H9 (cell line): ENCODE measurements at regions not wholly inside any gene's neighbourhood (a gene's known extent, or its start where the extent isn't known, plus 50 kb on each side); places are given as distances from the start of the nearest gene placed in this dataset.

ENCODE experiments used
- DNase-seq: peaks from one replicate; pipeline ENCODE4 v3.0.0-alpha.2; 2017
- H2AFZ ChIP-seq: one replicate; pipeline ENCODE4 v1.6.1; 2013; ENCODE audit warnings: mild to moderate bottlenecking, low read length, control low read depth, moderate library complexity
- H2AK5ac ChIP-seq: 2 replicates; pipeline ENCODE4 v1.6.1; 2013; ENCODE audit warnings: low read length, control low read depth, mixed read lengths; ENCODE audit not compliant: insufficient read length
- H2BK120ac ChIP-seq: one replicate; pipeline ENCODE4 v1.6.1; 2013; ENCODE audit warnings: low read depth, mild to moderate bottlenecking, low read length, control low read depth, inconsistent platforms; ENCODE audit not compliant: poor library complexity, severe bottlenecking
- H2BK12ac ChIP-seq: 2 replicates; pipeline ENCODE4 v1.6.1; 2013; ENCODE audit warnings: low read length, control low read depth, mixed read lengths, low read depth; ENCODE audit not compliant: insufficient read length
- H2BK15ac ChIP-seq: 2 replicates; pipeline ENCODE4 v1.6.1; 2013; ENCODE audit warnings: low read depth, low read length, control low read depth
- H2BK20ac ChIP-seq: one replicate; pipeline ENCODE4 v1.6.1; 2013; ENCODE audit warnings: low read depth, mild to moderate bottlenecking, low read length, control low read depth, inconsistent platforms; ENCODE audit not compliant: poor library complexity, severe bottlenecking
- H2BK5ac ChIP-seq: 2 replicates; pipeline ENCODE4 v1.6.1; 2013; ENCODE audit warnings: low read length, control low read depth, mixed read lengths; ENCODE audit not compliant: insufficient read length
- H3K14ac ChIP-seq: 2 replicates; pipeline ENCODE4 v1.6.1; 2013; ENCODE audit warnings: low read length, control low read depth; ENCODE audit not compliant: insufficient read depth
- H3K18ac ChIP-seq: 2 replicates; pipeline ENCODE4 v1.6.1; 2013; ENCODE audit warnings: low read depth, mild to moderate bottlenecking, mixed read lengths, low read length, control low read depth; ENCODE audit not compliant: insufficient read length
- H3K23ac ChIP-seq: 2 replicates; pipeline ENCODE4 v1.6.1; 2013; ENCODE audit warnings: low read length, control low read depth, mixed read lengths, low read depth; ENCODE audit not compliant: insufficient read length
- H3K23me2 ChIP-seq: 2 replicates; pipeline ENCODE4 v1.6.1; 2013; ENCODE audit warnings: low read depth, mild to moderate bottlenecking, mixed read lengths, low read length, control low read depth; ENCODE audit not compliant: insufficient read length, poor library complexity, severe bottlenecking
- H3K27ac ChIP-seq: 2 replicates; pipeline ENCODE4 v1.5.1; 2013; ENCODE audit warnings: low read length, control low read depth, mixed read lengths, low read depth; ENCODE audit not compliant: insufficient read length
- H3K27me3 ChIP-seq: 2 replicates; pipeline ENCODE4 v1.6.1; 2013; ENCODE audit warnings: low read length, control low read depth, inconsistent platforms; ENCODE audit not compliant: insufficient read depth
- H3K4ac ChIP-seq: 2 replicates; pipeline ENCODE4 v1.6.1; 2013; ENCODE audit warnings: low read depth, mild to moderate bottlenecking, control low read depth, inconsistent platforms, low read length, moderate library complexity
- H3K4me1 ChIP-seq: 2 replicates; pipeline ENCODE4 v1.6.1; 2013; ENCODE audit warnings: low read length, control low read depth, inconsistent platforms; ENCODE audit not compliant: insufficient read depth
- H3K4me2 ChIP-seq: 2 replicates; pipeline ENCODE4 v1.6.1; 2013; ENCODE audit warnings: low read length, control low read depth, mixed read lengths; ENCODE audit not compliant: insufficient read length, insufficient read depth
- H3K56ac ChIP-seq: 2 replicates; pipeline ENCODE4 v1.6.1; 2013; ENCODE audit warnings: low read depth, mild to moderate bottlenecking, mixed read lengths, low read length, control low read depth; ENCODE audit not compliant: insufficient read length
- H3K79me1 ChIP-seq: 2 replicates; pipeline ENCODE4 v1.6.1; 2013; ENCODE audit warnings: low read depth, mild to moderate bottlenecking, moderate library complexity, low read length, control low read depth, inconsistent platforms; ENCODE audit not compliant: insufficient read depth, poor library complexity, severe bottlenecking
- H3K79me2 ChIP-seq: 2 replicates; pipeline ENCODE4 v1.6.1; 2013; ENCODE audit warnings: low read length, control low read depth, inconsistent platforms; ENCODE audit not compliant: insufficient read depth
- H3K9ac ChIP-seq: 2 replicates; pipeline ENCODE4 v1.6.1; 2013; ENCODE audit warnings: low read length, control low read depth, mixed read lengths; ENCODE audit not compliant: insufficient read length; ENCODE audit errors: extremely low read depth
- H3K9me3 ChIP-seq: one replicate; pipeline ENCODE4 v1.6.1; 2013; ENCODE audit warnings: low read depth, low read length, inconsistent platforms; ENCODE audit not compliant: control insufficient read depth
- H3T11ph ChIP-seq: one replicate; pipeline ENCODE4 v1.6.1; 2013; ENCODE audit warnings: mild to moderate bottlenecking, low read length, control low read depth, inconsistent platforms
- H4K20me1 ChIP-seq: one replicate; pipeline ENCODE4 v1.6.1; 2013; ENCODE audit not compliant: control insufficient read depth, insufficient read length, insufficient read depth
- H4K5ac ChIP-seq: 2 replicates; pipeline ENCODE4 v1.6.1; 2013; ENCODE audit warnings: low read depth, mild to moderate bottlenecking, mixed read lengths, low read length, control low read depth; ENCODE audit not compliant: insufficient read length
- H4K8ac ChIP-seq: replicated peaks from 2 replicates; pipeline ENCODE4 v1.6.1; 2013; ENCODE audit warnings: low read length, control low read depth, mixed read lengths, low read depth; ENCODE audit not compliant: insufficient read length
- H4K91ac ChIP-seq: 2 replicates; pipeline ENCODE4 v1.6.1; 2013; ENCODE audit warnings: low read depth, mild to moderate bottlenecking, moderate library complexity, mixed read lengths, low read length, control low read depth; ENCODE audit not compliant: insufficient read length
- H3K27ac Mint-ChIP-seq, 3 experiments: 2 replicates in 2 of 3; 3 replicates in 1 of 3; pipeline ENCODE4 v1.8.0; 2020 to 2021; ENCODE audit warnings: mixed read lengths in 3 of 3, mild to moderate bottlenecking in 1 of 3, moderate library complexity in 1 of 3
- H3K27me3 Mint-ChIP-seq: 2 replicates; pipeline ENCODE4 v1.8.0; 2021; ENCODE audit warnings: low read depth, mild to moderate bottlenecking, moderate library complexity, mixed read lengths
- H3K36me3 Mint-ChIP-seq, 3 experiments: 2 replicates in 2 of 3; 3 replicates in 1 of 3; pipeline ENCODE4 v1.8.0; 2020 to 2021; ENCODE audit warnings: low read depth in 3 of 3, mixed read lengths in 3 of 3; ENCODE audit not compliant: insufficient read depth in 1 of 3
- H3K4me1 Mint-ChIP-seq, 2 experiments: 2 replicates each; pipeline ENCODE4 v1.8.0; 2020; ENCODE audit warnings: mixed read lengths in 2 of 2
- H3K4me3 Mint-ChIP-seq, 2 experiments: 2 replicates in 1 of 2; 3 replicates in 1 of 2; pipeline ENCODE4 v1.8.0; 2020 to 2021; ENCODE audit warnings: mild to moderate bottlenecking in 2 of 2, mixed read lengths in 2 of 2, moderate library complexity in 1 of 2
- H3K9me3 Mint-ChIP-seq, 2 experiments: 2 replicates in 1 of 2; 3 replicates in 1 of 2; pipeline ENCODE4 v1.8.0; 2020; ENCODE audit warnings: mild to moderate bottlenecking in 2 of 2, mixed read lengths in 2 of 2, moderate library complexity in 1 of 2
- WGBS: extraction: QIAGEN DNeasy Blood & Tissue Kit; methylation state at CpG from one replicate; pipeline ENCODE4 v1.1.7; 2013; ENCODE audit warnings: missing lambda C conversion rate, low lambda C conversion rate, mixed read lengths; ENCODE audit not compliant: insufficient read length; ENCODE audit errors: extremely low coverage; 5-methylcytosine and 5-hydroxymethylcytosine counted together
- TF ChIP-seq, protein P1 (sequence below): fragments of 200-600 bp; sonication (generic); conservative IDR thresholded peaks from 3 replicates; pipeline ENCODE4 v1.8.0; 2021; ENCODE audit warnings: antibody characterized with exemption, mild to moderate bottlenecking

DNA sequence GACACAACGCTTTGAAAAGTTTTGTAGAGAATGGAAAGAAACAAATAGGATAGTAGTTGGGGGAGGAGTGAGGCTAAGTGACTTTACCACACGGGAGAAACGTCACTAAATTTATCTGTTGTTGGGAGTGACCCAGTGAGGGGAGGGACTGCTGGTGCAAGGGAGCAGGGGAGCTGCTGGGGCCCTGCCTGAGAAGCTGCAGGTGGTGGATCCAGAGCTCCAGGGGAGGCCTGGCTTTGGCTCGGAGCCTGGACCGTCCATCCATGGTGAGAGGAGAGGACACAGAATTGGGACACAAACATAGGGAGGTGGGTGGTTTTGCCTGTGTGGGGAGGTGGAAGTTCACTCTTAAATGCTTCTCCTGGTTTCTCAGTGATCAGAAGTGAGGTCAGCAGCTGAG, 107.6 kb downstream of the GOSR1 start:
- Histone ChIP-seq H2BK20ac (no peak overlapping the region), H4K8ac (no peak overlapping the region), H3K9me3 (no peaks in the 10 kb centered on the region), H3K4ac (no peak overlapping the region), H3K23me2 (no peaks in the 10 kb centered on the region), H2BK120ac (no peak overlapping the region), H2AFZ (no peak overlapping the region), H4K5ac (no peak overlapping the region), H3K79me1 (no peaks in the 10 kb centered on the region), H3K4me1 (no peaks in the 10 kb centered on the region), H3K79me2 (no peaks in the 10 kb centered on the region), H2BK5ac (no peak overlapping the region), H3K14ac (no peak overlapping the region), H3K56ac (no peak overlapping the region), H2BK15ac (no peak overlapping the region), H3K27ac (no peak overlapping the region), H3T11ph (no peak overlapping the region), H3K27me3 (no peaks in the 10 kb centered on the region), H3K9ac (no peak overlapping the region), H4K20me1 (no peaks in the 10 kb centered on the region), H3K4me2 (no peak overlapping the region), H2AK5ac (no peak overlapping the region), H4K91ac (no peak overlapping the region), H2BK12ac (no peak overlapping the region), H3K23ac (no peak overlapping the region), H3K18ac (no peak overlapping the region)
- Mint-ChIP-seq H3K36me3 (0 out of 7 replicates have a peak, but pooled peaks cover 0 to 3% (median 0%) of the 10 kb centered on the region in 3 experiments), H3K27ac (no peak overlapping the region), H3K9me3 (peaks cover 0 to 6% of the 10 kb centered on the region in 2 experiments; a peak in 1 of 5 replicates), H3K27me3 (peaks cover 2% of the 10 kb centered on the region; the same call in 1 of the 2 replicates), H3K4me3 (no peak overlapping the region), H3K4me1 (peaks cover 4% of the 10 kb centered on the region in 2 experiments)
- DNase-seq = no peak
- WGBS = no CpG with 5 or more reads among the region's 5 CpGs
- TF ChIP-seq, protein P1, sequence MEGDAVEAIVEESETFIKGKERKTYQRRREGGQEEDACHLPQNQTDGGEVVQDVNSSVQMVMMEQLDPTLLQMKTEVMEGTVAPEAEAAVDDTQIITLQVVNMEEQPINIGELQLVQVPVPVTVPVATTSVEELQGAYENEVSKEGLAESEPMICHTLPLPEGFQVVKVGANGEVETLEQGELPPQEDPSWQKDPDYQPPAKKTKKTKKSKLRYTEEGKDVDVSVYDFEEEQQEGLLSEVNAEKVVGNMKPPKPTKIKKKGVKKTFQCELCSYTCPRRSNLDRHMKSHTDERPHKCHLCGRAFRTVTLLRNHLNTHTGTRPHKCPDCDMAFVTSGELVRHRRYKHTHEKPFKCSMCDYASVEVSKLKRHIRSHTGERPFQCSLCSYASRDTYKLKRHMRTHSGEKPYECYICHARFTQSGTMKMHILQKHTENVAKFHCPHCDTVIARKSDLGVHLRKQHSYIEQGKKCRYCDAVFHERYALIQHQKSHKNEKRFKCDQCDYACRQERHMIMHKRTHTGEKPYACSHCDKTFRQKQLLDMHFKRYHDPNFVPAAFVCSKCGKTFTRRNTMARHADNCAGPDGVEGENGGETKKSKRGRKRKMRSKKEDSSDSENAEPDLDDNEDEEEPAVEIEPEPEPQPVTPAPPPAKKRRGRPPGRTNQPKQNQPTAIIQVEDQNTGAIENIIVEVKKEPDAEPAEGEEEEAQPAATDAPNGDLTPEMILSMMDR = no peak
